IMR-90 (cell line): ENCODE measurements at regions not wholly inside any gene's neighbourhood (a gene's known extent, or its start where the extent isn't known, plus 50 kb on each side); places are given as distances from the start of the nearest gene placed in this dataset.

Experiments
- POLR2A ChIP-seq: IDR thresholded peaks from 2 replicates; pipeline ENCODE4 v1.6.1; 2012; ENCODE audit warnings: mild to moderate bottlenecking, low read depth, low read length
- RCOR1 ChIP-seq: IDR thresholded peaks from 2 replicates; pipeline ENCODE4 v1.6.1; 2012; ENCODE audit warnings: mild to moderate bottlenecking, low read length, improper control_type of control experiment; ENCODE audit not compliant: insufficient replicate concordance
- TF ChIP-seq, protein P1 (sequence below): conservative IDR thresholded peaks from 2 replicates; pipeline ENCODE4 v1.5.1; 2012; ENCODE audit warnings: mild to moderate bottlenecking, low read depth, low read length, improper control_type of control experiment
- TF ChIP-seq, protein P2 (sequence below): fragments of 150-350 bp; IDR thresholded peaks from 2 replicates; pipeline ENCODE4 v1.6.1; 2017; ENCODE audit warnings: mild to moderate bottlenecking, antibody characterized with exemption, low read length, low read depth

DNA sequence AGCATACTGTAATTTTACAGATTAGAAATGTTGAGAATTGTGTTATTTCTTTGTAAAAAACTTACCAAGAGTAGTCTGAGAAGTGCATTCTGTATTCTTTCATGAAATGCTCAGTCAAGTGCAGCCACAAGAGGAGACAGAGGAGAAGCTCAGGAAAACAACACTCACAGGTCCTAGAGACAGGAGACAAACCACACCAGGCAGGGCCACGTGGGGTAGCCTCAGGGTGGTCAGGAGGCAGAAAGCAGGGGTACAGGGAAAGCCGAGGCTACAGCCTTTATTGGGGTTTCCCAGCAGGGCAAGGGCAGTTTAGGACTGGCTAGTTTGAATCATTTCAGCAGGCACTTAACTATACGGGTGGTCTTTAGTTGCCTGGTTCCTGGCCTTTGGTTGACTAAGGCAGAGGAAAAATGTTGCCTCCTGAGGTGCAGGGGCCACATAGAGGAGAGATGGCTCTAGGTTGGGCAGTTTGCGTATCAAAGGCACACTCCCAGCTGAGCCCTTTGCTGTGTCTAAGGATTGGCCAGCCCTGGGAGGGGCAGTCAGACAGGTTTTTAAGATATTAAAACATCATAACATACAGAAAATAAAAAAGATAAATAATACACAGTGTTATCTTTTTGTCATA is 230.9 kb upstream of the ANKRD55 start:
- TF ChIP-seq, protein P1, sequence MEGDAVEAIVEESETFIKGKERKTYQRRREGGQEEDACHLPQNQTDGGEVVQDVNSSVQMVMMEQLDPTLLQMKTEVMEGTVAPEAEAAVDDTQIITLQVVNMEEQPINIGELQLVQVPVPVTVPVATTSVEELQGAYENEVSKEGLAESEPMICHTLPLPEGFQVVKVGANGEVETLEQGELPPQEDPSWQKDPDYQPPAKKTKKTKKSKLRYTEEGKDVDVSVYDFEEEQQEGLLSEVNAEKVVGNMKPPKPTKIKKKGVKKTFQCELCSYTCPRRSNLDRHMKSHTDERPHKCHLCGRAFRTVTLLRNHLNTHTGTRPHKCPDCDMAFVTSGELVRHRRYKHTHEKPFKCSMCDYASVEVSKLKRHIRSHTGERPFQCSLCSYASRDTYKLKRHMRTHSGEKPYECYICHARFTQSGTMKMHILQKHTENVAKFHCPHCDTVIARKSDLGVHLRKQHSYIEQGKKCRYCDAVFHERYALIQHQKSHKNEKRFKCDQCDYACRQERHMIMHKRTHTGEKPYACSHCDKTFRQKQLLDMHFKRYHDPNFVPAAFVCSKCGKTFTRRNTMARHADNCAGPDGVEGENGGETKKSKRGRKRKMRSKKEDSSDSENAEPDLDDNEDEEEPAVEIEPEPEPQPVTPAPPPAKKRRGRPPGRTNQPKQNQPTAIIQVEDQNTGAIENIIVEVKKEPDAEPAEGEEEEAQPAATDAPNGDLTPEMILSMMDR = no peak
- TF ChIP-seq RCOR1 (no peak), POLR2A (no peak)
- TF ChIP-seq, protein P2, sequence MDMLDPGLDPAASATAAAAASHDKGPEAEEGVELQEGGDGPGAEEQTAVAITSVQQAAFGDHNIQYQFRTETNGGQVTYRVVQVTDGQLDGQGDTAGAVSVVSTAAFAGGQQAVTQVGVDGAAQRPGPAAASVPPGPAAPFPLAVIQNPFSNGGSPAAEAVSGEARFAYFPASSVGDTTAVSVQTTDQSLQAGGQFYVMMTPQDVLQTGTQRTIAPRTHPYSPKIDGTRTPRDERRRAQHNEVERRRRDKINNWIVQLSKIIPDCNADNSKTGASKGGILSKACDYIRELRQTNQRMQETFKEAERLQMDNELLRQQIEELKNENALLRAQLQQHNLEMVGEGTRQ = no peak
